ENCODE measurements at regions not wholly inside any gene's neighbourhood (a gene's known extent, or its start where the extent isn't known, plus 50 kb on each side); places are given as distances from the start of the nearest gene placed in this dataset.

DNA sequence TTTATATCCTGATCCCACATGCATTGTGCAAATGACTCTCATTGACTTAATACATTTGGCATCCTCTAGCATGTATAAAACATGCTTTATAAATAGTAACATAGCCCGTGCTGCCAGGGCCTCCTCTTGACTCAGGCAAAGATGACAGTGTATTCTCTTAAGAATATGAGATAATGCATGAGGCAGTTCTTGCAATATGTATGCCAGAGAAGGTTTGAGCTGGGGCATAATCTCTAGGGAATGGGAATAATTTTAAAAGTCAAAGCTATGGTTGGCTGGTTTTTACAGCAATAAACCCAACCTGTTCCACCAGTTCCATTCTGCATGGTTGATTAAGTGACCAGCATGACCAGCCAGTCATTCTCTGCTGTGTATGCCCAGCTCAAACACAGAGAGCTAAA is 179.0 kb upstream of the PFN2 start:
- no peak for TF ChIP-seq CTCF (IDR thresholded peaks at IDR 0.05; ENCODE audit: control extremely low read depth, extremely low read depth, low read depth, missing control alignments)
- ChIA-PET CTCF (interaction anchor here (1.8 kb wide), 1 partner anchor 19 kb away, joined by 4 read pairs; no protein-coding TSS in a partner anchor), POLR2A (no interaction called here)
- no peak for DNase-seq (ENCODE audit: extremely low spot score)

DNA sequence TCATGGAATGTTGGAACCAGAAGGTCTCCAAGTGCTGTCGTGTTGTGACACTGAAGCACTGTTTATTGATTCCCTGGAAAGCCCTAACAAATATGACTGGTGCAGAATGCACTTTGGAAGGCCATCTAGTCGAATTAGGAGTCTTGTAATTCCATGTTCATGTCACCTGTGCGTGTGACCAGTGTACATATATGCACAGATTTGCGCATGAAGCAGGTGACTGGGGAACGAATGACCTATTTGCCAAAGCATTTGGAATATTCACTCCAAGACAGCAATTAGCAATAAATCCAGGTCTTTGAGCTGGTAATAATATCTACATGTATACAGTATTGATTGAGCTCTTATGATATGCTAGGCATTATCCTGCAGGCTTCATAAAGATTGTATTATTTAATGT is 177.5 kb upstream of the PFN2 start:
- no peak for TF ChIP-seq CTCF (IDR thresholded peaks at IDR 0.05; ENCODE audit: control extremely low read depth, extremely low read depth, low read depth, missing control alignments)
- no peak for DNase-seq (ENCODE audit: extremely low spot score)
- ChIA-PET POLR2A (no interaction called here), CTCF (interaction anchor here (1.2 to 2.0 kb wide), 5 partner anchors 11 to 36 kb away, joined by 4 to 9 read pairs (median 4); no protein-coding TSS in a partner anchor)

DNA sequence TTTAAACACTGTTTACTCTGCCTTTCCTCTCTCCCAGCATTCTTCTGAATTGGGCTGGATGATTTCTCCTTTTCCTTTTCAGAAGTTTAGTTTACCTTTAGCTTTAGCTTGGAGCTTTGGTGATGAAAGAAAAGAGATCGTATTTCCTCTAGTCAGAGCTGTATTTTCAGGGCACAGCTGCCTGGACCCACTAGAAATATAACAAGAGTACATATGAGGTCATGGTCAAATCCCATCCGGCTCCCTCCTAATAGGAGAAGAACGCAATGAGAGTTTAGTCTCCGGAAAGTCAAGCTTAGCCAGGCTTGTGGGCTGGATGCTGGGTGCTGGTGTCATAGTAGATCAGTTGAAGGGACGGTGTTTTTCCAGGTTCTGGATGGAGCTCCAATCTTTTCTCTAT is 177.1 kb upstream of the PFN2 start:
- DNase-seq (ENCODE audit: extremely low spot score), result no peak
- no peak for TF ChIP-seq CTCF (IDR thresholded peaks at IDR 0.05; ENCODE audit: control extremely low read depth, extremely low read depth, low read depth, missing control alignments)
- ChIA-PET POLR2A (no interaction called here), CTCF (interaction anchor here (1.2 to 2.0 kb wide), 5 partner anchors 10 to 36 kb away, joined by 4 to 9 read pairs (median 4); no protein-coding TSS in a partner anchor)

GRCh38 chr3:150146991-150147761 is 176.5 kb upstream of the PFN2 start:
- DNase-seq (ENCODE audit: extremely low spot score), result peak; percentile 9
- POLR2A ChIA-PET, result no interaction called here
- CTCF ChIA-PET, result interaction anchor here (1.2 to 2.0 kb wide), 5 partner anchors 10 to 37 kb away, joined by 4 to 9 read pairs (median 4); no protein-coding TSS in a partner anchor
- TF ChIP-seq CTCF (IDR thresholded peaks at IDR 0.05; ENCODE audit: control extremely low read depth, extremely low read depth, low read depth, missing control alignments), result no peak

DNA sequence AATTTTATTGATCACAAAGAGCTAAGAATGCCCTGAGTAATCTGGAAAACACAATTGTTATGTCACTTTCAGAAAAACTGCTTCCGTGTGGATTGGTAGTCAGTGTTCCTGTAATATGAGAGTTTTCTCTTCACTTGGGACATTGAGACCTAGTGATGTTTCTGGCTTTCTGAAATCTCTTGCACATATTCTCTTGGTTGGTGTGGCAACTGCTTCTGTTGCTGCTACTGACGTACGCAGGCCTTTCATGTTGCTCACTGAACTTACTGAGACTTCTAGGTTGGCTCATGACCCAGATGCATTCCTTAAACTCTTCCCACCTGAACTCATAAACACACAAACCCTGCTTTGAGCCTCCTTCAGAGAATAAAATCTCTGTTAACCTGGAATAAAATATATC is 175.0 kb upstream of the PFN2 start:
- CTCF ChIA-PET, result interaction anchor here (0.8 kb wide), 1 partner anchor 39 kb away, joined by 3 read pairs; no protein-coding TSS in a partner anchor
- TF ChIP-seq CTCF (IDR thresholded peaks at IDR 0.05; ENCODE audit: control extremely low read depth, extremely low read depth, low read depth, missing control alignments), result no peak
- POLR2A ChIA-PET, result no interaction called here
- DNase-seq (ENCODE audit: extremely low spot score), result no peak

DNA sequence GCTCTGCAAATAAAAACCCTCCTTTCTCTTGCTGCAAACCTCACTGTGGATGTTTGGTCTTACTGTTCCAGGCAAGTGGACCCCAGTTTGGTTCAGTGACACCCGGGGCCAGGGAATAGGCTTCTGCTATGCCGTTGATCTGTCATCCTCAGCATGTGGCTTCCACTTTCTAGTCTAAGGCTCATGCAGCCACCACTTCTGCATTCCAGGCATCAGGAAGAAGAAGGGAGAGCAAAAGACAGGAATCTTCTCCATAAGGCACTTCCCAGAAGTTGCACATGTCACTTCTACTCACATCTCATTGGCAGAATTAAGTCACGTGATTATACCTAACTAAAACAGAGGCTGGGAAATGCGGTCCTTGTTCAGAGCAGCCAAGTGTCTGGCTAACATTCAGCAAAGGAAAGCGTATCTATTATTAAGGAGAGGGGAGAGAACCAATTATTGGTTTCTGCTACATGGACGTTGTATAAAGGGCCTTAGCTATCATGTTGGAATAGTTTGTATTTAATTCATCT is 173.6 kb upstream of the PFN2 start:
- ChIA-PET POLR2A (no interaction called here), CTCF (interaction anchor here (0.9 kb wide), 1 partner anchor 10 kb away, joined by 4 read pairs; no protein-coding TSS in a partner anchor)
- no peak for TF ChIP-seq CTCF (IDR thresholded peaks at IDR 0.05; ENCODE audit: control extremely low read depth, extremely low read depth, low read depth, missing control alignments)
- no peak for DNase-seq (ENCODE audit: extremely low spot score)
